CD8-positive, alpha-beta memory T cell (primary cell): ENCODE measurements at regions not wholly inside any gene's neighbourhood (a gene's known extent, or its start where the extent isn't known, plus 50 kb on each side); places are given as distances from the start of the nearest gene placed in this dataset.

Experiments
- CTCF ChIA-PET: fragments of 350-600 bp; sonication (Branson Sonifier 250); formaldehyde crosslinking; loops from one replicate; lab custom pipeline; 2021; ENCODE audit warnings: antibody characterized with exemption; lab: Charles Lee
- POLR2A ChIA-PET: fragments of 350-600 bp; sonication (Branson Sonifier 250); formaldehyde crosslinking; loops from one replicate; lab custom pipeline; 2021; ENCODE audit warnings: antibody characterized with exemption; lab: Charles Lee
- DNase-seq, 5 donors: peaks; one replicate each; pipeline versions ENCODE4 v3.0.0 to v3.0.0-alpha.2; 2020 to 2022; ENCODE audit warnings: mixed read lengths in 1 of 5
- H3K27ac ChIP-seq: one replicate; pipeline ENCODE4 v1.7.0; 2013; ENCODE audit warnings: low read depth, mild to moderate bottlenecking, low read length, moderate library complexity
- H3K27me3 ChIP-seq: 2 replicates; pipeline ENCODE4 v1.7.0; 2013; ENCODE audit warnings: low read length, mild to moderate bottlenecking; ENCODE audit not compliant: insufficient read depth, poor library complexity, severe bottlenecking
- H3K36me3 ChIP-seq: 2 replicates; pipeline ENCODE4 v1.7.0; 2013; ENCODE audit warnings: mild to moderate bottlenecking, low read length, moderate library complexity; ENCODE audit not compliant: insufficient read depth
- H3K4me1 ChIP-seq: 2 replicates; pipeline ENCODE4 v1.7.0; 2013; ENCODE audit warnings: mild to moderate bottlenecking, low read length, moderate library complexity; ENCODE audit not compliant: insufficient read depth
- H3K4me3 ChIP-seq: 2 replicates; pipeline ENCODE4 v1.7.0; 2013; ENCODE audit warnings: mild to moderate bottlenecking, low read length
- H3K9me3 ChIP-seq: 2 replicates; pipeline ENCODE4 v1.7.0; 2013; ENCODE audit warnings: mild to moderate bottlenecking, low read length
- H3K27ac Mint-ChIP-seq, 8 donors: one replicate each; pipeline ENCODE4 v1.8.0; 2020 to 2021; ENCODE audit warnings: mixed read lengths in 8 of 8, mild to moderate bottlenecking in 6 of 8, inconsistent platforms in 3 of 8, moderate library complexity in 3 of 8
- H3K27me3 Mint-ChIP-seq, 2 donors: one replicate each; pipeline ENCODE4 v1.8.0; 2020 to 2021; ENCODE audit warnings: mixed read lengths in 2 of 2, mild to moderate bottlenecking in 1 of 2, moderate library complexity in 1 of 2
- H3K36me3 Mint-ChIP-seq, 3 donors: one replicate each; pipeline ENCODE4 v1.8.0; 2020 to 2021; ENCODE audit warnings: mixed read lengths in 3 of 3, inconsistent platforms in 1 of 3, mild to moderate bottlenecking in 1 of 3
- H3K4me1 Mint-ChIP-seq, 3 donors: one replicate each; pipeline ENCODE4 v1.8.0; 2020 to 2021; ENCODE audit warnings: mixed read lengths in 3 of 3, inconsistent platforms in 1 of 3, mild to moderate bottlenecking in 1 of 3
- H3K4me3 Mint-ChIP-seq, 7 donors: one replicate each; pipeline ENCODE4 v1.8.0; 2020 to 2021; ENCODE audit warnings: mixed read lengths in 7 of 7, mild to moderate bottlenecking in 6 of 7, moderate library complexity in 4 of 7, inconsistent platforms in 2 of 7
- H3K9me3 Mint-ChIP-seq, 5 donors: one replicate each; pipeline ENCODE4 v1.8.0; 2020 to 2022; ENCODE audit warnings: mixed read lengths in 5 of 5, mild to moderate bottlenecking in 3 of 5, moderate library complexity in 2 of 5, inconsistent platforms in 1 of 5

- POLR2A ChIA-PET: no interaction called here
- no peak overlapping the region for H3K27ac ChIP-seq
- H3K27me3 ChIP-seq: no peaks in the 10 kb centered on the region
- no peak for DNase-seq
- Mint-ChIP-seq H3K27ac (no peak overlapping the region), H3K36me3 (no peaks in the 10 kb centered on the region), H3K4me1 (no peaks in the 10 kb centered on the region), H3K4me3 (no peak overlapping the region), H3K9me3 (peaks cover 0 to 6% (median 4%) of the 10 kb centered on the region in 5 donors), H3K27me3 (peaks cover 3 to 10% of the 10 kb centered on the region in 2 donors)
- H3K4me1 ChIP-seq: no peaks in the 10 kb centered on the region
- no peak overlapping the region for H3K4me3 ChIP-seq
- no peaks in the 10 kb centered on the region for H3K36me3 ChIP-seq
- CTCF ChIA-PET: no interaction called here
- no peaks in the 10 kb centered on the region for H3K9me3 ChIP-seq
Measured at GRCh38 chr6:82095091-82095490, 152.5 kb downstream of the IBTK start.

- no peak for DNase-seq
- peaks cover 3 to 10% of the 10 kb centered on the region in 2 donors for H3K27me3 Mint-ChIP-seq
- H3K9me3 Mint-ChIP-seq: peaks cover 0 to 4% (median 3%) of the 10 kb centered on the region in 5 donors
- no peak overlapping the region for H3K4me3 ChIP-seq
- no peaks in the 10 kb centered on the region for H3K36me3 ChIP-seq
- POLR2A ChIA-PET: no interaction called here
- no peak overlapping the region for H3K27ac Mint-ChIP-seq
- H3K9me3 ChIP-seq: no peaks in the 10 kb centered on the region
- H3K27me3 ChIP-seq: no peaks in the 10 kb centered on the region
- H3K4me3 Mint-ChIP-seq: no peak overlapping the region
- H3K36me3 Mint-ChIP-seq: no peaks in the 10 kb centered on the region
- H3K4me1 Mint-ChIP-seq: no peaks in the 10 kb centered on the region
- no peak overlapping the region for H3K27ac ChIP-seq
- no peaks in the 10 kb centered on the region for H3K4me1 ChIP-seq
- CTCF ChIA-PET: no interaction called here
Measured at GRCh38 chr6:82094166-82094806, 153.3 kb downstream of the IBTK start.

- Histone ChIP-seq H3K27ac (no peak overlapping the region), H3K36me3 (no peaks in the 10 kb centered on the region), H3K4me1 (no peaks in the 10 kb centered on the region), H3K27me3 (no peaks in the 10 kb centered on the region), H3K4me3 (no peak overlapping the region), H3K9me3 (no peaks in the 10 kb centered on the region)
- no peak for DNase-seq
- POLR2A ChIA-PET: no interaction called here
- CTCF ChIA-PET: no interaction called here
- no peaks in the 10 kb centered on the region for H3K36me3 Mint-ChIP-seq
- H3K4me1 Mint-ChIP-seq: no peaks in the 10 kb centered on the region
- H3K27me3 Mint-ChIP-seq: peaks cover 0 to 4% of the 10 kb centered on the region in 2 donors
- H3K9me3 Mint-ChIP-seq: peaks cover 0 to 3% (median 2%) of the 10 kb centered on the region in 5 donors
- H3K4me3 Mint-ChIP-seq: no peak overlapping the region
- H3K27ac Mint-ChIP-seq: no peak overlapping the region
Measured at GRCh38 chr6:82088978-82089771, 158.4 kb downstream of the IBTK start.

- H3K4me1 Mint-ChIP-seq: no peaks in the 10 kb centered on the region
- ChIA-PET CTCF (no interaction called here), POLR2A (no interaction called here)
- no peaks in the 10 kb centered on the region for H3K27me3 ChIP-seq
- H3K4me3 ChIP-seq: no peak overlapping the region
- no peak for DNase-seq
- H3K27me3 Mint-ChIP-seq: peaks cover 0 to 4% of the 10 kb centered on the region in 2 donors
- H3K27ac Mint-ChIP-seq: no peak overlapping the region
- H3K9me3 ChIP-seq: no peaks in the 10 kb centered on the region
- no peaks in the 10 kb centered on the region for H3K4me1 ChIP-seq
- no peaks in the 10 kb centered on the region for H3K36me3 Mint-ChIP-seq
- peaks cover 0 to 2% (median 0%) of the 10 kb centered on the region in 5 donors for H3K9me3 Mint-ChIP-seq
- H3K36me3 ChIP-seq: no peaks in the 10 kb centered on the region
- no peak overlapping the region for H3K27ac ChIP-seq
- no peak overlapping the region for H3K4me3 Mint-ChIP-seq
Measured at GRCh38 chr6:82086944-82087343, 160.6 kb downstream of the IBTK start.

GRCh38 chr6:82085701-82086100 lies 161.8 kb downstream of the IBTK start:
- H3K9me3 Mint-ChIP-seq: peaks cover 0 to 2% (median 0%) of the 10 kb centered on the region in 5 donors
- no peak for DNase-seq
- H3K36me3 ChIP-seq: no peaks in the 10 kb centered on the region
- CTCF ChIA-PET: no interaction called here
- H3K4me1 Mint-ChIP-seq: no peaks in the 10 kb centered on the region
- no peaks in the 10 kb centered on the region for H3K36me3 Mint-ChIP-seq
- H3K27ac ChIP-seq: no peak overlapping the region
- POLR2A ChIA-PET: no interaction called here
- no peaks in the 10 kb centered on the region for H3K9me3 ChIP-seq
- no peak overlapping the region for H3K27ac Mint-ChIP-seq
- no peak overlapping the region for H3K4me3 ChIP-seq
- no peaks in the 10 kb centered on the region for H3K4me1 ChIP-seq
- no peak overlapping the region for H3K4me3 Mint-ChIP-seq
- no peaks in the 10 kb centered on the region for H3K27me3 Mint-ChIP-seq
- H3K27me3 ChIP-seq: no peaks in the 10 kb centered on the region

- Histone ChIP-seq H3K27me3 (no peaks in the 10 kb centered on the region), H3K36me3 (no peaks in the 10 kb centered on the region), H3K4me3 (no peak overlapping the region), H3K4me1 (no peaks in the 10 kb centered on the region), H3K27ac (no peak overlapping the region), H3K9me3 (no peaks in the 10 kb centered on the region)
- ChIA-PET POLR2A (no interaction called here), CTCF (no interaction called here)
- Mint-ChIP-seq H3K4me1 (no peaks in the 10 kb centered on the region), H3K4me3 (no peak overlapping the region), H3K27ac (no peak overlapping the region), H3K36me3 (no peaks in the 10 kb centered on the region), H3K27me3 (no peaks in the 10 kb centered on the region), H3K9me3 (peaks cover 0 to 2% (median 0%) of the 10 kb centered on the region in 5 donors)
- DNase-seq: no peak
Measured at GRCh38 chr6:82084324-82084920, 163.1 kb downstream of the IBTK start.

GRCh38 chr6:82083646-82084045 lies 163.9 kb downstream of the IBTK start:
- H3K9me3 Mint-ChIP-seq: peaks cover 0 to 2% (median 0%) of the 10 kb centered on the region in 5 donors
- H3K27ac ChIP-seq: no peak overlapping the region
- no peaks in the 10 kb centered on the region for H3K4me1 ChIP-seq
- no peak overlapping the region for H3K4me3 ChIP-seq
- H3K9me3 ChIP-seq: no peaks in the 10 kb centered on the region
- no peaks in the 10 kb centered on the region for H3K36me3 Mint-ChIP-seq
- DNase-seq: no peak
- ChIA-PET CTCF (no interaction called here), POLR2A (no interaction called here)
- H3K36me3 ChIP-seq: no peaks in the 10 kb centered on the region
- no peak overlapping the region for H3K27ac Mint-ChIP-seq
- no peaks in the 10 kb centered on the region for H3K4me1 Mint-ChIP-seq
- H3K27me3 ChIP-seq: no peaks in the 10 kb centered on the region
- H3K4me3 Mint-ChIP-seq: no peak overlapping the region
- no peaks in the 10 kb centered on the region for H3K27me3 Mint-ChIP-seq

- POLR2A ChIA-PET: no interaction called here
- no peaks in the 10 kb centered on the region for H3K36me3 Mint-ChIP-seq
- no peaks in the 10 kb centered on the region for H3K4me1 ChIP-seq
- no peaks in the 10 kb centered on the region for H3K9me3 ChIP-seq
- no peaks in the 10 kb centered on the region for H3K27me3 ChIP-seq
- H3K27me3 Mint-ChIP-seq: no peaks in the 10 kb centered on the region
- CTCF ChIA-PET: no interaction called here
- no peak for DNase-seq
- no peak overlapping the region for H3K4me3 Mint-ChIP-seq
- no peaks in the 10 kb centered on the region for H3K9me3 Mint-ChIP-seq
- no peaks in the 10 kb centered on the region for H3K4me1 Mint-ChIP-seq
- no peak overlapping the region for H3K27ac ChIP-seq
- no peak overlapping the region for H3K27ac Mint-ChIP-seq
- no peaks in the 10 kb centered on the region for H3K36me3 ChIP-seq
- no peak overlapping the region for H3K4me3 ChIP-seq
Measured at GRCh38 chr6:82080767-82081166, 166.8 kb downstream of the IBTK start.
